ENCODE measurements at regions not wholly inside any gene's neighbourhood (a gene's known extent, or its start where the extent isn't known, plus 50 kb on each side); places are given as distances from the start of the nearest gene placed in this dataset.
"Not testable (repeated sequence)": the region's sequence is repeated elsewhere in the genome, so short reads cannot be mapped to it uniquely, and the experiment has no call there.

DNA sequence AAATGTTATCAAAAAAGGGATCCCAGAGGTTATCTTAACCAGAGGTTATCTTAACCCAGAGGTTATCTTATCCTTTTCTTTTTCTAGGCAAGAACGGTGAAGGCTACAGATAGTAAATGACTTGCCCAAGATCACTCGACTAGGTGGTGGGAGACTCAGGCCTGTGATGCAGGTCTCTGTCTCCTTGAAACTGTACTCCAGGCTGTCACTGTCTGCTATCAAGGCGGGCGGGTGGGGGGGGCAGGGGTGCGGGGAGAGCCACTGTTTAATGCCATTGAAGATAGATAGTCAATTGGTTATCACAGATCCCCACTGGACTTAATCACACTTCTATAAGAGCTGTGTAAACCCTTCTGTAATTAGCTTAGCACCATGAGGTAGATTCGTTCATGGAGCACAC is 315.9 kb upstream of the TCF4 start:
- no peak overlapping the region for H3K4me3 Mint-ChIP-seq
- no peak overlapping the region for H3K27ac Mint-ChIP-seq
- H3K4me1 Mint-ChIP-seq = peaks cover 26% of the 10 kb centered on the region
- ChIA-PET POLR2A (no interaction called here), CTCF (no interaction called here)
- intact Hi-C loops (cut with micrococcal nuclease) = no loop called here
- H3K27me3 Mint-ChIP-seq = no peaks in the 10 kb centered on the region
- ATAC-seq (ENCODE audit: low read depth) (no peak), DNase-seq (no peak)
- no peaks in the 10 kb centered on the region for H3K9me3 Mint-ChIP-seq
- no peaks in the 10 kb centered on the region for H3K36me3 Mint-ChIP-seq (ENCODE audit: low read depth)
- TF ChIP-seq, protein P1, sequence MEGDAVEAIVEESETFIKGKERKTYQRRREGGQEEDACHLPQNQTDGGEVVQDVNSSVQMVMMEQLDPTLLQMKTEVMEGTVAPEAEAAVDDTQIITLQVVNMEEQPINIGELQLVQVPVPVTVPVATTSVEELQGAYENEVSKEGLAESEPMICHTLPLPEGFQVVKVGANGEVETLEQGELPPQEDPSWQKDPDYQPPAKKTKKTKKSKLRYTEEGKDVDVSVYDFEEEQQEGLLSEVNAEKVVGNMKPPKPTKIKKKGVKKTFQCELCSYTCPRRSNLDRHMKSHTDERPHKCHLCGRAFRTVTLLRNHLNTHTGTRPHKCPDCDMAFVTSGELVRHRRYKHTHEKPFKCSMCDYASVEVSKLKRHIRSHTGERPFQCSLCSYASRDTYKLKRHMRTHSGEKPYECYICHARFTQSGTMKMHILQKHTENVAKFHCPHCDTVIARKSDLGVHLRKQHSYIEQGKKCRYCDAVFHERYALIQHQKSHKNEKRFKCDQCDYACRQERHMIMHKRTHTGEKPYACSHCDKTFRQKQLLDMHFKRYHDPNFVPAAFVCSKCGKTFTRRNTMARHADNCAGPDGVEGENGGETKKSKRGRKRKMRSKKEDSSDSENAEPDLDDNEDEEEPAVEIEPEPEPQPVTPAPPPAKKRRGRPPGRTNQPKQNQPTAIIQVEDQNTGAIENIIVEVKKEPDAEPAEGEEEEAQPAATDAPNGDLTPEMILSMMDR (IDR thresholded peaks at IDR 0.05) = no peak

DNA sequence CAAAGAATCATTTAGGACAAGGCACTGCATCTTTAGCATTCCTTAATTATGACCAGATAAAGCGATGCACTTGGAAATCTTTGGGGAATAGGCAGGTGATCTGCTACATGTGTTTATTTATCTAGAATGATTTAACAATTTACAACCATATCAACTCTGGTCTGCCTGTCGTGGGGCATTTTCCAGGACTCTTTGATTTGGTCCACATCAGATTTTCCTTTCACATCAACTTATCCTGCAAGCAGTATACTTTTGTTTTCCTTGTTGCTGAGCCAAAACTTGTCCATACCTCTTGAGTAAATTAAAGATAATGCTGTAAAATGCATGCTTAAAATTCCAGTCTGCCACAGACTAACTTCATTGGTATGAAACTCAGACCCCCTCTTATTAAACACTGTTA is 312.4 kb upstream of the TCF4 start:
- Mint-ChIP-seq H3K9me3 (no peaks in the 10 kb centered on the region), H3K4me3 (no peak overlapping the region), H3K27ac (no peak overlapping the region), H3K4me1 (no peaks in the 10 kb centered on the region), H3K27me3 (no peaks in the 10 kb centered on the region), H3K36me3 (ENCODE audit: low read depth) (no peaks in the 10 kb centered on the region)
- ATAC-seq (ENCODE audit: low read depth) = no peak
- intact Hi-C loops (cut with micrococcal nuclease) = no loop called here
- TF ChIP-seq, protein P1 (IDR thresholded peaks at IDR 0.05) = no peak
- POLR2A ChIA-PET = no interaction called here
- DNase-seq = no peak
- CTCF ChIA-PET = no interaction called here

DNA sequence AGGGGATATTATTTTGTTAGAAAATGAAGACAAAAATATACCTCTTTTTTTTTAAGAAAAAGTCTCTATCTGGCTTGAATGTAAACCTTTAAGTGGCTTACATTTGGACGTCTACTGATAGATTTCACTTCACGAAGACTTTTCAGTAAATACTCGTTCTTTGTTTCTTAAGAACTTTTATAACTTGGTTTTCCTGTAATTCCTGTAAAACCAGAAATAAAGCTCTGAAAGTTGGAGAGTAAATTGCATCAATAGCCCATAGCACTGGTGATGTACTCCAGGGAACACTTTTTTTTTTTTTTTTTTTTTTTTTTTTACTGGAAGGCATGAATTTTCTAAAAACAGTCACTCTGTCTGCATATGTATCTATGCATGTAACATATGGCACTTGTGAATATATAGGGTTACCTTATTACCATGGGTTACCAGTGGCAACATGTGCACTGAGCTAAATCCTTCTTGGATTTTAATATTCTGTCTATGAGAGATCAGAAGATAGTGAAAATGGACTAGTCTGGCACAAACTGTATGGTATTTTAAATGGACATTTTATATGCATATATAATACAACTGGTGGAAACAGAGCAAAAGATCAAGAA is 309.2 kb upstream of the TCF4 start:
- ATAC-seq (ENCODE audit: low read depth) = no peak
- DNase-seq = no peak
- Mint-ChIP-seq H3K36me3 (ENCODE audit: low read depth) (no peaks in the 10 kb centered on the region), H3K27me3 (no peaks in the 10 kb centered on the region), H3K4me1 (no peaks in the 10 kb centered on the region), H3K9me3 (no peaks in the 10 kb centered on the region), H3K27ac (no peak overlapping the region), H3K4me3 (no peak overlapping the region)
- TF ChIP-seq, protein P1 (IDR thresholded peaks at IDR 0.05) = no peak
- ChIA-PET POLR2A (no interaction called here), CTCF (interaction anchor here (0.7 kb wide), 1 partner anchor 69 kb away, joined by 3 read pairs; no protein-coding TSS in a partner anchor)
- intact Hi-C loops (cut with micrococcal nuclease) = no loop called here

DNA sequence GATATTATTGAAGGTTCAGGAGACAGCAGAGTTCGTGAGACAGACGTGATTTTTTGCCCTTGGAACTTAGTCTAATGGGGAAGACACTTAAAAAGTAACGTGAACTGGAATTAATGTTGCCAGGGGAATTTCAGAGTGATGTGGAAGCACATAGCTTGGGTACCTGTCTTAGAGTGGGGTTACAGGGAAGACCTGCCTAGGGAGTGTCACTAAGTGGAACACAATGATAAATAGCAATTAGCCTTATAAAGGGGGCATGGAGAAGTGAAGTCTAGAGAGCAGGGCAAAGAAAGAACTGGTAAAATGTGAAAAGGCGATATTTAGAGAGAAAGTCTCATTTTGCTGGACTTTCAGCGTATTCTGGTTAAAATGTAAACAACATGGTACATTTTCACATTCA is 306.0 kb upstream of the TCF4 start:
- TF ChIP-seq, protein P1 (IDR thresholded peaks at IDR 0.05) = no peak

DNA sequence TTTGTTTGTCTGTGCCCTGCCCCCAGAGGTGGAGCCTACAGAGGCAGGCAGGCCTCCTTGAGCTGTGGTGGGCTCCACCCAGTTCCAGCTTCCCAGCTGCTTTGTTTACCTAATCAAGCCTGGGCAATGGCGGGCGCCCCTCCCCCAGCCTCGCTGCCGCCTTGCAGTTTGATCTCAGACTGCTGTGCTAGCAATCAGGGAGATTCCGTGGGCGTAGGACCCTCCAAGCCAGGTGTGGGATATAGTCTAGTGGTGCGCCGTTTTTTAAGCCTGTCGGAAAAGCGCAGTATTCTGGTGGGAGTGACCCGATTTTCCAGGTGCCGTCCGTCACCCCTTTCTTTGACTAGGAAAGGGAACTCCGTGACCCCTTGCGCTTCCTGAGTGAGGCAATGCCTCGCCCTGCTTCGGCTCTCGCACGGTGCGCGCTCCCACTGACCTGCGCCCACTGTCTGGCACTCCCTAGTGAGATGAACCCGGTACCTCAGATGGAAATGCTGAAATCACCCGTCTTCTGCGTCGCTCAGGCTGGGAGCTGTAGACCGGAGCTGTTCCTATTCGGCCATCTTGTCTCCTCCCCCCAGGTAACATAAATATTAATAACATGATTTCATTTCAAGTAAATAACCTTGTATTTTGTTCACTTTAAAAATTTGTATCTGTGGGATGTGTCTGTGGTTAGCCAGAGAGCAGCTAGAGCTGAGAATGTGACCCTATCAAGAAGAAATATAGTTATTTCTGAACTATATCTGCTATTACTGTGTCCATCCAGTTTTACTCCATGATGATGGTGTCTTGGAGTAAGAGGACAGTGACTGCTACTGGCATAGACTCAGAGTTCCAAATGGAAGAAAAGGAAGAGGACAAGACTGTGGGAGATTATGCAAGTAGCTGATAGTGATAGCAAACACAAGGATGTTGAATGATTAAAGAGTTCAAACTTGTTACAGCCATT is 305.1 kb upstream of the TCF4 start:
- DNase-seq; POLR2A ChIA-PET; ATAC-seq (ENCODE audit: low read depth); intact Hi-C loops (cut with micrococcal nuclease); H3K4me1 Mint-ChIP-seq; H3K36me3 Mint-ChIP-seq (ENCODE audit: low read depth); H3K27me3 Mint-ChIP-seq; CTCF ChIA-PET; H3K9me3 Mint-ChIP-seq; H3K4me3 Mint-ChIP-seq; H3K27ac Mint-ChIP-seq: not testable (repeated sequence)

More for the DNA sequence above, 306.0 kb upstream of the TCF4 start:
- ChIA-PET CTCF (no interaction called here), POLR2A (no interaction called here)
- Mint-ChIP-seq H3K27me3 (no peaks in the 10 kb centered on the region), H3K4me1 (no peaks in the 10 kb centered on the region), H3K27ac (no peak overlapping the region), H3K9me3 (no peaks in the 10 kb centered on the region), H3K4me3 (no peak overlapping the region), H3K36me3 (ENCODE audit: low read depth) (no peaks in the 10 kb centered on the region)
- intact Hi-C loops (cut with micrococcal nuclease) = no loop called here
- DNase-seq (no peak), ATAC-seq (ENCODE audit: low read depth) (no peak)

Data from activated B cell treated with CpG ODN at 0.5 μM for 24 hours (primary cell).